Prostate gland (tissue), 2 donors: ENCODE measurements at regions not wholly inside any gene's neighbourhood (a gene's known extent, or its start where the extent isn't known, plus 50 kb on each side); places are given as distances from the start of the nearest gene placed in this dataset.

Experiments
- CTCF ChIP-seq, 4 experiments: fragments of 200-600 bp in 2 of 4; fragments of 450-650 bp in 2 of 4; sonication (generic) in 2 of 4; IDR thresholded peaks; 1 replicate in 3 of 4; 2 replicates in 1 of 4; pipeline ENCODE4 v1.5.1; 2016 to 2019; ENCODE audit warnings: antibody characterized with exemption in 4 of 4, mild to moderate bottlenecking in 2 of 4, moderate library complexity in 2 of 4
- POLR2A ChIP-seq: fragments of 450-650 bp; IDR thresholded peaks from one replicate; pipeline ENCODE4 v1.6.1; 2016; ENCODE audit warnings: antibody characterized with exemption, mild to moderate bottlenecking
- POLR2AphosphoS5 ChIP-seq: sonication (generic); formaldehyde crosslinking; IDR thresholded peaks from one replicate; pipeline ENCODE4 v1.6.1; 2017; ENCODE audit warnings: antibody characterized with exemption

- TF ChIP-seq CTCF (IDR thresholded peaks at IDR 0.05) (no peak), POLR2AphosphoS5 (no peak), POLR2A (no peak)
These were observed 399.1 kb upstream of the SPRED2 start for GRCh38 chr2:65831509-65831908.
